GM19035 (cell line): ENCODE measurements at regions not wholly inside any gene's neighbourhood (a gene's known extent, or its start where the extent isn't known, plus 50 kb on each side); places are given as distances from the start of the nearest gene placed in this dataset.

Experiments used
- ATAC-seq: cut with Tn5 transposase; IDR thresholded peaks from one replicate; pipeline ENCODE4 v1.9.1; 2021; ENCODE audit not compliant: unreplicated experiment

DNA sequence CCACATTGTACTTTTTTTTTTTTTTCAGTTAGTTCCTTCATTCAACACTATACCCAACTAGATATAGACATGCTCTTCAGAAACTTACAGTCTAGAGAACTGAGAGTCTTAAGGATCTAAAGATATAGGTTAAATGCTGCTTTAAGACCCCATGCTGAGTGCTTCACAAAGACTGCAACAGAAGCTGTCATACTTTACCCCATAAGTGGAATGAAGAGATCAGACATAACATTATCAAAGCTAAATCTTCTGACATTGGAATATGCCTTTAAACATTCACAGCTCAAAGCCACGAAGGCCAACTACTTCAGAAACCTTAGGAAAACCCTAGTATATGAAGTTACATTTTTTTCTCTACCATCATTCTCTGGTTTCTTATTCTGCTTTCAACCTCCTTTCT lies 666.4 kb downstream of the KCNT2 start:
- no peak for ATAC-seq

DNA sequence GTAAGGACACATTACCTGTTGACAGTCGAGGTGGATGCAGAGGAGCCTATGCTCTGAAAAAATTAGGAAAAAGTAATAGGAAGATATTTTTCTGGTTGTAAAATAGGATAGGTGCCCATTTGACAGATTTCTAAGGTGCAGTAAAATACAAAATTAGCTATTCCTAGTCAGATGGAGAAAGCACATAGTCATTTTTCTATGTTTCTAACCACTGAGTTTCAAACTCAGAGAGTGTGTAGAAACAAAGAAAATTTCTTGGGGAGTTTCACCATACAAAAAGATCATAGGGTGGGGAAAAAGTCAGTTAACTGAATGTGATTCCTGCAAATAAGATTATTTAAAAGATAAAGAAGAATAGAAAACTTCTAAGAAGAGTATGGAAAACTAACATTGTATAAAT lies 666.9 kb downstream of the KCNT2 start:
- ATAC-seq = peak; percentile 55

DNA sequence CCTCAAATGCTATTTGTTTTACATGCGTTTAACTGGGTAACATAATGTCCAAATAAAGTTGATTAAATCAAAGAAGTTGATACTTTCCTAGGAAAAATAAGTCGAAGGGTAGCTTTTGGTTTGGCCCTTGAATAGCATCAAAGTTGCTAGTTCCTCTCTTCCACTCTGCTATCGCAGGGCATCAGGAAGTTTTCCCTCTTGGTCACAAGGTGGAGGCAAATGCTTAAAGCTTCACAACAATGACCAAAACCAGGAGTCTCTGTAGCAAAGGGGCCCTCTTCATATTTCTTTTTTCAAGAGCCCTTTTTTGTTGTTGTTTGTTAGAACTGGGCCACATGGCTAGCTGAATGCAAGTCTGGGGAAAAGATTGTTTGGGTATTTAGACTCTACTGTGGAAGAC lies 668.4 kb downstream of the KCNT2 start:
- ATAC-seq = no peak

DNA sequence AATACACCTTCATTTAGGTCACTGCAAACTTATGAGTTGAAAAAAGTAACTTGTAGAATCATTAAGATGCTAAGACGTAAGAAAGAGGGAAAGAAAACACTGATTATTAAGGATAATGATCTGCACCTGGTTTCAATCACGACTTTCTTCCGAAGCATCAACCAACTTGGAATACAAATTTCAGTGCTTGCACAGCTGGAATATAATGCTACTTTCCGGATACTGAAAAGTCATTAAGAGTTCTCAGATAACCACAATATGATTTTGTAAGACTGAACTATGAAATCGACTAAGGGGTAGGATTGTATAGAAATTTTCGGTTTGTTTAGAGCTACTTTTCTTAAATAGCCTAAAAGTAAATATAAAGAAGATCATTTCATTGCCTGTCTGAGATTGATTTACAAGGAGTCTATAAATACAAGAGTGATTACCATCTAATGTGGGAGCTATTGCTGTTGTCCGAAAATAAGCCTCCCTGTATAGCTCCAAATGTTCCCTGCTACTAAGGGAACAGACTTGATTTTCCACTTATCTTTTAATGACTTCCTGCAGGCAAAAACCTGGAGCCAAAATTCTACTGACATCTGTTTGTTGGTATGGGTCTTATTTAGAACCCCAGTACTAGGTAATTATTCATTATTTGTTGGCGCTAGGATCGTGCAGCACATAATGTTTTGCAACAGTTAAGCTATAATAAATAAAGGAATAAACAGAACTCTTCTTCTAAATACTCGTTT lies 673.3 kb downstream of the KCNT2 start:
- ATAC-seq = no peak

DNA sequence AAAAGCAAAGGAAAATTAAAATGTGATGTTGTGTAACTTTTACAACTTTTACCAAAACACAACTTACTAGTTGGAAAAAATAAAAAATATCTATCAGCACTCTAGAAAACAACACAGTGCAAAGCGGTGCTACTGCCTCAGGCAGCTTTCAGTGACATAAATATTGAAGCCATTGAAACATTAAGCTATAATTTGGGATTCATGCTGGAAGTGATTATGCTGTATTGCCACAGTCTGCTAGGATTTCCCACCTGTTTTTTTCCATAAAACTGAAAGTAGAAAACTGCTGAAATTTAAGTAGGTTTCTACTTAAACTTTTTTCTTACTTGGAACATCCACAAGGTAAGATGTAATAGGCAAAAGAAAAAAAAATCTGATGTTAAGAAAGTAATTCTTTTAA lies 674.4 kb downstream of the KCNT2 start:
- no peak for ATAC-seq

DNA sequence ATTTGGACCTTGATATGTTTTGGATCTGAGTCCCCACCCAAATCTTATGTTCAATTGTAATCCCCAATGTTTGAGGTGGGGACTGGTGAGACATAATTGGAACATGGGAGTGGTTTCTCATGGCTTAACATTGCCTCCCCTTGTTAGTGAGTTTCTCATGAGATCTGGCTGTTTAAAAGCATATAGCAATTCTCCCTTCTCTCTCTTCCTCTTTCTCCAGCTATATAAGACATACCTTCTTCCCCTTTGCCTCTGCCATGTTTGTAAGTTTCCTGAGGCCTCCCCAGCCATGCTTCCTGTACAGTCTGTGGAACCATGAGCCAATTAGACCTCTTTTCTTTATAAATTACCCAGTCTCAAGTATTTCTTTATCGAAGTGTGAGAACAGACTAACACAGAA lies 692.4 kb downstream of the KCNT2 start:
- ATAC-seq = no peak

DNA sequence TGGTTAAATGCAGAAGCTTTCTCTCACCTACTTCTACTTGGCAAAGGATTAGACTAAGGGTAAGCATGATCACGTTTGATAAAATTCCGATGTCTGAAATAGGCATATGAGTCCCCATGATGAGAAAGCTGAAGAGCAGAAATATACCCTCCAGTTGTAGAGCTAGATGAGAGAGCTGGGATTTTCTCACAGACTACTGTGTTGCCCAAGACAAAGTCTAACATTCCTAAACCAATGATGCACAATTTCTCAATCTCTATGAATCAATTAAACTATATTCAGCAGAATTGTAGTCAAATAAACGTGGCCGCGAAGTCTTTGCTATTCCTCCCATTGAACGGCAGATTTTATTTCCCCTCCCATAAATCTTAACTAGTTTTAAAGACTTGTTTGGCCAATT lies 699.2 kb downstream of the KCNT2 start:
- ATAC-seq = no peak

DNA sequence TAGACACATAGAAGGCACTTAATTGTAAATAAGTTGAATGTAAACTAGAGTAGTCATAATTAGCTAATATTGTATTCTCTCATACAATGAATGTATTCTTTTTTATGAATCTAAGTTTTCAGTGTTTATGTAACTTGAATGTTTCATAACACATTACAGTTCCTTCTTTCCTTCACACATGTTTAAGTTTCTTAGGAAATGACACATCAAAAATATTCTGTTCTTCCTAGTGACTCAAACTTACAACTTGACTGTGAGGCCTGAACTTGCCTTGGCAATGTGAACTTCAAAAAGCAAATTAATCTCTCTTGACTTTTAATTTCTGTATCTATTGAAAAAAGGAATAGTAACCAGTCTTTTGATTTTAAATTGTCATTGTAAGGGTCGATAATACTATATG lies 700.1 kb downstream of the KCNT2 start:
- no peak for ATAC-seq

DNA sequence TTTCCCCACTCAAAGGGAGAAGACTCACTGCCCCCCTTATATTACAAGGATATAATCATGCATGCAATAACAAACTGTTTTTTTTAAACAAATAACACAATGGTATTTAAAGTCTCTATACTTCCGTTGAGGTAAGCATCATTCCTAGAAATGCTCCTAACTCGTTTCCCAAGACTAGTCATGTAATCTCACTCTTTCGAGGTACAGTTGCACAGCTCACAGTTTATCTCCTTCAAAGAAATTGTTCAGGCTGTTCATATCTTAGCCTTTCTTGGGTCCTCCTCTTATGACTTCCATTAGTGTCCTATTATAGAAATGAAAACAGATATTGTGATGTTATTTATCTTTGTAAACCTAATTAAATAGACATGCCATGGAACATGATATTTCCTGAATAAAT lies 705.0 kb downstream of the KCNT2 start:
- no peak for ATAC-seq

DNA sequence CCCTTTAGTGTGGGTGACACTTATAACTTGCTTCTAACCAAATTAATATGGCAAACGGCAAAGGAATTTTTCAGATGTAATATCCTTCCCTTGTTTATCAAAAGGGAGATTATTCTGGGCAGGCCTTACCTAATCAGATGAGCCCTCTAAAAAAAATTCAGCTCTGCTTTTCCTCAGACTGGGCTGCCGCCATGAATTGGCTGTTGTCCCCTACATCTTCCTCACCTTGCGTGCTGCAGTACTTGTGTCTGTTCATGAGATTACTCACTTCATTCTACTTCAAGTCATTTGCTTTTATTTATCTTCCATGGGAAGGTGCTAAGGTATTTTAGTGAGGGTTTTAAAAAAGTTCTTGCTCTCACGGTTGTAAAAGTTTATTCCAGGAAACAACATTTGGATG lies 705.5 kb downstream of the KCNT2 start:
- ATAC-seq = no peak

DNA sequence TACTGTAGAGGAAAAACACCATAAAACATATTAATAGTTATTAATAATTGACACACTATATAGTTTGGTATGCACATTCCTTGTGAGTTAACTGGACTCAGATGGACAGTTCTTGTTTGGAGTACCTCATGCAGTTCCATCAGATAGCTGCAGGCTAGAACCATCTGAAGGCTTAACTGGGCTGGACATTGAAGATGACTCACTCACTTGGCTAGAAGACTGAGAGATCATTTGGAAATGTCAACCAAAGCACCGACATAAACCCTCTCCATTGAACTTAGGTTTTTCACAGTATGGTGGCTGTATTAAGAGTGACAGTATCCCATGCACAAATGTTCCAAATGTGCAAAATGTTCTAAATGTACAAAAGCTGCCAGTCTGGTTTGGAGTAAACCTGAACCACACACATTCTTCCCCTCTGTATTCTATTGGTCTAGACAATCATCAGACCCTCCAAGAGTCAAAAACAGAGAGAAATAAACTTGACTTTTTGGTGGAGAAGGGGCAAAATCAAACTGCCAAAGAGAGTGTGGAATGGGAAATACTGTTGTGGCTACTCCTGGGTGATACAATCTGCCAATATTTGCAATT lies 708.4 kb downstream of the KCNT2 start:
- ATAC-seq = no peak

DNA sequence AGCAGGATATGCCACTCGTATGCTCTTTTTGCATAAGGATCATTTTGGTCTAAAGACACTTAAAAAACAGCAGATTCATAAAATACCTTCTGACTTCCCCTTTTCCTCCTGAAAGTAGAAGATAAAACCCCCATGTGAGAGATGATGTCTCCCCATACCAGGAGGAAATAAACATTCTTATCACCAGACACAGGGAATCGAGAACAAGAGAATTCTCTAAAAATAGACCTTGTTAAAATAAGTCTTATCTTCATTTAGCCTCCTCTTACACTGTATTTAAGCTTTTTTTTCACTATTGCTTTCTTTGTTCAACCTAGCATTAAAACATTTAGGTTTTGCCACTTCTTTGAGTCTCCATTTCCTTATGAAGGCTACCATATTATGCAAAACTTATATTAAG lies 709.3 kb downstream of the KCNT2 start:
- no peak for ATAC-seq

DNA sequence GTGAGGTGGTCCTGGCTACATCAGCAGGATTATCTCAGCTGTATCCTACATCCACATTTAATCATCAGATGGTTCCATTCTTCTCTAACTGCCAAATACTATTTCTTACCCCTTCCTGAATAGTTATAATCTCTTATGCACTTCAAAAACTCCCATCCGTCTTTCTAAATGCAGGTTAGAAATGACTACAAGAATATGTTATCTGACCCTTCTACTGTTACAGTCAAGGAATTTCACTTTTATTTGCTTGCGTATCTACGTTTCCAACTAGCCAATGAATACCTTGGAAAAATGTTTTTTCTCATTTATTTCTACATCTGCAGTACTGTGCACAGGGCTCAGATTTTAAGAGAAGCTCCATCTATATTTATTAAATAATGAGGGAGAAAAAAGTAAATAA lies 709.9 kb downstream of the KCNT2 start:
- no peak for ATAC-seq

DNA sequence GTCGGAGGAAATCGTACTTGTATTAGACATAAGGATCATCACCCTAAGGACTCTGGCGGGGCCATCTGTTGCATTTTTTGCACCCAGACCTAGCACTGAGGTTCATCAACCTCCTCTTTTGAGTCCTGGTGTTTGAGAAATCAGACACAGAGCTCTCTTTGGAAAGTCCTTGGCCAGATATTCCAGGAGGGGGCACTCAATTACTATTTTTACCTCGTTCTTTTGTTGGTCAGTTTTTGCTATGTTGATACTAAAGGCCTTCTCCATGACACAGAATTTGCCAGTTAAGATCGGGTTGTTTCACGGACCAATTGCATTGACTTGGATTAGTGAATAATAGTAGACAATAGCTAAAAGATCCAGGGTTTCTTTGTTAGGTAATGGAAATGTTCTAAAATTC lies 711.2 kb downstream of the KCNT2 start:
- no peak for ATAC-seq

DNA sequence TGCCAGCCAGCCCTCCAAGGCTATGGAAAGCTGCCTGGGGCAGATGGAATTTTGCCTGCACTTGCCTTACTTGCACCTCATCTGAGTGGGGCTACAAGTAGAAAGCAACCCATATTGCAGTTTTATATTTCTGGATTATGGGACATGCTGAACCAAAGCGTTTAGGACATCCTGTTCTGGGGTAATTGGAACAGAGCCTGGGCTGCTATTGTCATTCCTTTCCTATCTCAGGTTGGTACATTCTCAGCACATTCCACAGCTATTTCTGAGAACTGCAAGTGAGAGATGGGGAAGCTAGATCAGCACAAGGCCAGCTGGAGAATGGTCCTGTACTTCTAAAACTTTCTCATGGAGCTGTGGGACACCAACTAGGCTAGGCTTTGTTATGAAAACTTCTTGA lies 713.8 kb downstream of the KCNT2 start:
- no peak for ATAC-seq

DNA sequence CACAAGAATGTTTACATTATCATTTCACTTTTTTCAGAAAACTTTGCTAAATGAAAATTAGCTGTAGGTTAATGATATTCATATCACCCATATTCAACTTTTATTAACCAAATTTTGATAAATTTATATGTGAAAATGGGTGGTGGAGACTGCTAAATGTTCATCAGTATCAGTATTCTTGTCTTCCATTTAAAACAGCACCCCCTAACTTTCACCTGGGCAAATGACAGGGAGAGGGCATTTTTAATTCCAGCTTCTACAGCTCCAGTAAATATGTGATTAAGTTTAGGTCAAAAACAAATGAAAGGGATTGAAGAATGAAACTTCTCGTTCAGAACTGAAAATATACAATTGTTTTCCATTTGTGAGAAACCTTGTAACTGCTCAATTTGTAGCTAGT lies 722.2 kb downstream of the KCNT2 start:
- ATAC-seq = no peak

DNA sequence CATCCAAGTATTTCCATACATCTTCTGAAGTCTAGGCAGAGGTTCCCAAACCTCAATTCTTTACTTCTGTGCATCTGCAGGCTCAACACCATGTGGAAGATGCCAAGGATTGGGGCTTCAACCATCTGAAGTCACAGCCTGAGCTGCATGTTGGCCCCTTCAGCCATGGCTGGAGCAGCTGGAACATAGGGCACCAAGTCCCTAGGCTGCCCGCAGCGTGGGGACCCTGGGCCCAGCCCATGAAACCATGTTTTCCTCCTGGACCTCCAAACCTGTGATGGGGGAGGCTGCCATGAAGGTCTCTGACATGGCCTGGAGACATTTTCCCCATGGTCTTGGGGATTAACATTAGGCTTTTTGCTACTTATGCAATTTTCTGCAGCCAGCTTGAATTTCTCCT lies 729.8 kb downstream of the KCNT2 start:
- no peak for ATAC-seq

DNA sequence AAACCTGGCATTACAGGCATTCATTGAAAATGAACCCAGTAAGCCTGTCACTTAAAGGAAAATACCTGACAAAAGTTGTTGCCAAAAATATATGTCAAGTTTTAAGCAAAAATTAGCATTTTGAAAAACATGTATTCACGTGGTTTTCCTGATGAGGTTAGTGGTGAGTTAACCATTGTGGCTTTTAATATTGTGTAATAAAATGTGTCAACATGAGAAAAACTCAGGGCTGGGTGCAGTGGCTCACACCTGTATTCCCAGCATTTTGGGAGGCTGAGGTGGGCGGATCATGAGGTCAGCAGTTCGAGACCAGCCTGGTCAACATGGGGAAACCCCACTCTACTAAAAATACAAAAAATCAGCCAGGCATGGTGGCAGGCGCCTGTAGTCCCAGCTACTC lies 731.4 kb downstream of the KCNT2 start:
- no peak for ATAC-seq

DNA sequence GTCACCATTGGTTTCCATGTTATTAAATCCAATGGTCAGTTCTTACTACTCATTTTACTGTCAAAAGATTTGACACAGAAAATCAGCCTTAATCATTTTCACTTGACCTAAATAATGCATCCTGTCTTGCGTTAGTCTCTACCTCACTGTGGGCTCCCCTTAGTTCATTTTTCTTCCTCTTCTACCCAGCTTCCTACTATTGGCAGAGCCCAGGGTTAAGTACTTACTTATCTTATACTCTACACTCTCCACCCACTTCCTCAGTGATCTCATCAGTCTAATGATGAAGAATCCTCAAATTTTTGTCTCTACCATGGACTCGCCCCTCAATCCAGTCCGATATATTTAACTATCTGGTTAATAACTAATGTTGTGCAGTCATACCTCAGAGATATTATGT lies 735.9 kb downstream of the KCNT2 start:
- no peak for ATAC-seq

DNA sequence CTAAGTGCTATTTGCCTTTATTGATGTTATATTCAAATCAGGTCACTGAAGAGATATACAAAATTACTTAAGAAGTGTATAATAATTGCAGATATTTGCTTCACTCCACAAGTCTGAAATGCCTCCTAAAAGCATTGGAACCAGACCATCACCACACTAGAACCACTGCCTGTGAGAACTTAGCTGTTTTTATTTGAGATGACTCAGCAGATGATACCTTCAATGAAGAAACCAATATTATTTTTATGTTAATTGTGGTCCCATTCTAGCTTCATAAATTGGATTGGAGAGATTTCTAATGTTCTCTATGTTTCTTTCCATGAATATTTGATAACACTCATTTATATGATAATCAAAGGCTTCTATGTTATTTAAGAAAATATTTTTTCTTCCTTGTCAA lies 740.6 kb downstream of the KCNT2 start:
- ATAC-seq = no peak

DNA sequence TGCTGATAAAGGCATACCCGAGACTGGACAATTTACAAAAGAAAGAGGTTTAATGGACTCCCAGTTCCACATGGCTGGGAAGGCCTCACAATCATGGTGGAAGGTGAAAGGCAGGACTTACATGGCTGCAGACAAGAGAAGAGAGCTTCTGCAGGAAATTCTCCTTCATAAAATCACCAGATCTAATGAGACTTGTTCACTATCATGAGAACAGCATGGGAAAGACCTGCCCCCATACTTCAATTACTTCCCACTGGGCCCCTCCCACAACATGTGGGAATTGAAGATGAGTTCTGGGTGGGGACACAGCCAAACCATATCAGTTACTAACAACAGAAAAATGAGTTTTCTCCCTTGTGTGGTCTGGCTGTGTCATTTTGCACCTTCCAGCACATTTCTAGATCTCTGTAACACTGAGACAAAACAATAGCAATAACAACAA lies 741.4 kb downstream of the KCNT2 start:
- ATAC-seq = no peak

DNA sequence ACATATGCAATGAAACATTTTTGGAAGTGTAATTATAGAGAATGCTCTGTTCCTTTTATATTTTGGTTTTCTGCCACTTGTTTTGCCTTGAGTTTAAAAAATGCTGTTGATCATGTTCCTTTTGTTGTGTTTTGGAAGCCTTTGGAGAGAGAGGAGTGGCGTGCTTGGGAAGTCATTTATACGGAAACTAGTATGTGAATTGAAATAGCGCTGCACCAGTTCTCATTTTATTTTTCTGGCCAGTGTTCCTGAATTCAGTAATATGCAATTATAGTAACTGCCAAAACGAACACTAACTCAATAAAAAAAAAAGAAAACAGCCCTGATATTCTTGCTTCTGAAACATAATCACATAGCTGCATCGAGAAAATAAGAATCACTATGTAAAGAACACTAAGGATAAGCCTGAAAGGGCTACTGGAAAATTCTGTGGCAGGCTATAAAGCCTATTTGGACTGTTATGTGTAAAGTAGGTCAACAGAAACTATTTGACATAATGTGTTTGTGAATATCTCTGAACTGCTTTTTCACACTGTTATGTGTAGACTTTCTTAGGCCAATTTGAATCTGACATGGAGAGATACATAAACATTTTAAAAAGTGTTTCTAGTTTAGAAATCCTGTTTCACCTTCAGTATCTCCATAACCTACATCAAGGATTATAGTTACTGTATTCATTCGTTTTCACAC lies 742.0 kb downstream of the KCNT2 start:
- ATAC-seq = no peak

DNA sequence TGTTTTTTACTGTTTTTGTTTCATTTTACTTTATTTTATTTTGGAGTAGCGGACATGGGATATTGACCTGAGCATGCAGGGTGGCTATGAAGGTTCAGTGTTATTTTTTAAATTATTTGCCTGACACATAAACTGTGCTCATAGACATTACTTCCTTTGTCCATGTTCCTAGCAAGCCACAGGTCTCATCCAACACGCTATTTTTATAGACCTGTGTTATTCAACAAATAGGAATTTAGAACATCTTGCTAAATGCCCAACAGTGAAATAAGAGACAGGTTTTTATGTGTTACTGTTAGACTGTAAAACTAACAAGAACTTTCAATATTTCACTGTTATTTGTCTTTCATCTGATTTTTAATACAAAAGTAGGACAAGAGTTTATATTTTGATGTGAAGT lies 756.4 kb downstream of the KCNT2 start:
- ATAC-seq = no peak
